ENCODE measurements at regions not wholly inside any gene's neighbourhood (a gene's known extent, or its start where the extent isn't known, plus 50 kb on each side); places are given as distances from the start of the nearest gene placed in this dataset.

DNA sequence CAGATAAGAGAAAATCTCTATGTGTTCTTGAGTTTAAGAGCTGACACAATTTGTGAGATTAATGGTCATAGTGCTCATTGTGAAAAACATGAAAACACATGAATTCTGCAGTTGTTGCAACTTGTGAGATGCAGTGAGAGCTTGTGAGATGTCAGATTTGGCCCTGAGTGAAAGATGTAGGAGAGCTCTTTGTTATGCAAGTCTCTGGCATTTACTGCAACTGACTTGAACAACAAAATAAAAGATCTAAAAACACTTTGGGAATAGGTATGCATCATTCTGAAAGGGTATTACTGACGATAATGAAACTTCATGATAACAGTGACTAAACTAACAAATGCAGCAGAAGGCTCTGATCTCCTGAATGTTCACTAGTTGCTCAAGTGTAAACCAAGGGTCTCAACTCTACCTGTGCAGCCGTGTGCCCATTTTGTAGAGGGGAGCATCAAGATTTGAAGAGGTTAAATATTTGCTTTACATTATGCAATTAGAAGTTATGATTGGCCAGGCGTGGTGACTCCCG, 50.8 kb upstream of the SMIM36 start:
- TF ChIP-seq, protein P1, sequence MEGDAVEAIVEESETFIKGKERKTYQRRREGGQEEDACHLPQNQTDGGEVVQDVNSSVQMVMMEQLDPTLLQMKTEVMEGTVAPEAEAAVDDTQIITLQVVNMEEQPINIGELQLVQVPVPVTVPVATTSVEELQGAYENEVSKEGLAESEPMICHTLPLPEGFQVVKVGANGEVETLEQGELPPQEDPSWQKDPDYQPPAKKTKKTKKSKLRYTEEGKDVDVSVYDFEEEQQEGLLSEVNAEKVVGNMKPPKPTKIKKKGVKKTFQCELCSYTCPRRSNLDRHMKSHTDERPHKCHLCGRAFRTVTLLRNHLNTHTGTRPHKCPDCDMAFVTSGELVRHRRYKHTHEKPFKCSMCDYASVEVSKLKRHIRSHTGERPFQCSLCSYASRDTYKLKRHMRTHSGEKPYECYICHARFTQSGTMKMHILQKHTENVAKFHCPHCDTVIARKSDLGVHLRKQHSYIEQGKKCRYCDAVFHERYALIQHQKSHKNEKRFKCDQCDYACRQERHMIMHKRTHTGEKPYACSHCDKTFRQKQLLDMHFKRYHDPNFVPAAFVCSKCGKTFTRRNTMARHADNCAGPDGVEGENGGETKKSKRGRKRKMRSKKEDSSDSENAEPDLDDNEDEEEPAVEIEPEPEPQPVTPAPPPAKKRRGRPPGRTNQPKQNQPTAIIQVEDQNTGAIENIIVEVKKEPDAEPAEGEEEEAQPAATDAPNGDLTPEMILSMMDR (IDR thresholded peaks at IDR 0.05): no peak
- H3K4me3 ChIP-seq (ENCODE audit: low read length): no peak overlapping the region
- ATAC-seq (no peak), DNase-seq (no peak)
- H3K27me3 Mint-ChIP-seq (ENCODE audit: low read depth in 2 of 2): peaks cover 4 to 12% of the 10 kb centered on the region in 2 donors
- 70% methylated on average over 4 of the region's 4 CpGs for WGBS (ENCODE audit: insufficient coverage)
- no peaks in the 10 kb centered on the region for H3K36me3 Mint-ChIP-seq
- H3K4me1 Mint-ChIP-seq: no peaks in the 10 kb centered on the region
- no peak overlapping the region for H3K4me3 Mint-ChIP-seq
- H3K27me3 ChIP-seq (ENCODE audit: control insufficient read depth, insufficient read depth, low read length): no peaks in the 10 kb centered on the region
- no peaks in the 10 kb centered on the region for H3K9me3 ChIP-seq (ENCODE audit: control insufficient read depth, insufficient read depth, low read length)
- no peak overlapping the region for H3K27ac Mint-ChIP-seq
- intact Hi-C loops (cut with micrococcal nuclease): no loop called here
- H3K4me1 ChIP-seq (ENCODE audit: control insufficient read depth, insufficient read depth, low read length): no peaks in the 10 kb centered on the region
- H3K27ac ChIP-seq (ENCODE audit: low read length): no peak overlapping the region
- H3K36me3 ChIP-seq (ENCODE audit: control insufficient read depth, insufficient read depth, low read length): no peaks in the 10 kb centered on the region
- no peaks in the 10 kb centered on the region for H3K9me3 Mint-ChIP-seq

DNA sequence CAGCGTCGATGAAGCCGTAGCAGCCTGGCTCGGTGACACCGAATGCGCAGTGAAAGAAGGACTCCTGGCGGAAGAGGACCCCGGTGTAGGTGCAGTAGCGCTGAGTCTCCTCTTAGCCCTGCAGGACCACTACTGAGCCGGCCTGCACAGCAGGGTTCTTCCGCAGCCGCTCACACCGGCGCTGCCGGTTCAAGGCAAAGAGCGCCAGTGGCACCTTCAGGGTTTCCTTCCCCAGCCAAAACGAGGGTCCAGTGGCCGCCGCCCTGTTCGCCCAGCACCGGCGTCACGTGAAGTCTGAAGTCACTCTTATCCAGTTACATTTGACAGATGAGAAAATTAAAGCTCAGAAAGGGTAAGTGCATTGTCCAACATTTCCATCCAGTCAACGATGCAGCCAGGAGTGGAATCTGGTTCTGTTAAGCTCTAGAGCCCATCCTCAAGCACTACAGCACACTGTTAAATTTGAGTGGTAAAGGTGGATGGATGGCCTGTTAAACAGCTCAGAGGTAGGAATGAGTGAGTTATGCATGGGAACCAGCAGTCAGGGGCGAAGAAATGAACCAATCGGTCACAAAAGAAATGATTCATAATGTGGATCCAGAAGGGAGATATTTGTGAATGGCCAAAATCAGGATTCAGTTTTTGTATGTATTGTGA, 50.2 kb upstream of the SMIM36 start:
- Mint-ChIP-seq H3K27ac (no peak overlapping the region), H3K4me3 (no peak overlapping the region), H3K9me3 (no peaks in the 10 kb centered on the region), H3K27me3 (ENCODE audit: low read depth in 2 of 2) (peaks cover 4 to 8% of the 10 kb centered on the region in 2 donors), H3K4me1 (no peaks in the 10 kb centered on the region), H3K36me3 (no peaks in the 10 kb centered on the region)
- WGBS (ENCODE audit: insufficient coverage): 96% methylated on average over 26 of the region's 26 CpGs
- H3K4me1 ChIP-seq (ENCODE audit: control insufficient read depth, insufficient read depth, low read length): no peaks in the 10 kb centered on the region
- H3K36me3 ChIP-seq (ENCODE audit: control insufficient read depth, insufficient read depth, low read length): no peaks in the 10 kb centered on the region
- no peaks in the 10 kb centered on the region for H3K9me3 ChIP-seq (ENCODE audit: control insufficient read depth, insufficient read depth, low read length)
- no peak for DNase-seq
- no peaks in the 10 kb centered on the region for H3K27me3 ChIP-seq (ENCODE audit: control insufficient read depth, insufficient read depth, low read length)
- intact Hi-C loops (cut with micrococcal nuclease): no loop called here
- no peak overlapping the region for H3K27ac ChIP-seq (ENCODE audit: low read length)
- no peak overlapping the region for H3K4me3 ChIP-seq (ENCODE audit: low read length)
- ATAC-seq: no peak
- TF ChIP-seq, protein P1 (IDR thresholded peaks at IDR 0.05): no peak
